ENCODE measurements at regions not wholly inside any gene's neighbourhood (a gene's known extent, or its start where the extent isn't known, plus 50 kb on each side); places are given as distances from the start of the nearest gene placed in this dataset.

DNA sequence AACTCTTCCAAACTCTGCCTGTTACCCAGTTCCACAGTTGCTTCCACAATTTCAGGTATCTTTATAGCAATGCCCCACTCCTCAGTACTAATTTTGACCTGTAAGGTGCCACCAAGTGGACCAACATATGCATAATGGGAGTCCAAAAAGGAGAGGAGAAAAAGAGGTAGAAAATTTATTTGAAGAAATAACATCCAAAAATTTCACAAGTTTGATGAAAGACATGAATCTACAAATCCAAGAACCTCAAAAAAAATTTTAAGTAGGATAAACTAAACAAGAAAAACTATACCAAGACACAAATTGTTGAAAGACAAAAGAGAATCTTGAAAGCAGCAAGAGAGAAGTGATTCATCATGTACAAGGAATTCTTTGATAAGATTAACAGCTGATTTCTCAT, 79.8 kb downstream of the BARX1 start:
- DNase-seq: no peak

DNA sequence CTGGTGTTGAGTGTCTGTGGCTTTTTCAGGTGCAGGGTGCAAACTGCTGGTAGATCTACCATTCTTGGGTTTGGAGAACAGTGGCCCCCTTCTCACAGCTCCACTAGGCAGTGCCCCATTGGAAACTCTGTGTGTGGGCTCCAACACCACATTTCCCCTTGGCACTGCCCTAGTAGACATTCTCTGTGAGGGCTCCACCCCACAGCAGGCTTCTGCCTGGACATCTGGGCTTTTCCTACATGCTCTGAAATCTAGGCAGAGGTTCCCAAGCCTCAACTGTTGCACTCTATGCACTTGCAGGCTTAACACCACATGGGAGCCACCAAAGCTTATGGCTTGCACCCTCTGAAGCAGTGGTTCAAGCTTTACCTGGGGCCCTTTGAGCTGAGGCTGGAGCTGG, 80.9 kb downstream of the BARX1 start:
- DNase-seq: no peak

DNA sequence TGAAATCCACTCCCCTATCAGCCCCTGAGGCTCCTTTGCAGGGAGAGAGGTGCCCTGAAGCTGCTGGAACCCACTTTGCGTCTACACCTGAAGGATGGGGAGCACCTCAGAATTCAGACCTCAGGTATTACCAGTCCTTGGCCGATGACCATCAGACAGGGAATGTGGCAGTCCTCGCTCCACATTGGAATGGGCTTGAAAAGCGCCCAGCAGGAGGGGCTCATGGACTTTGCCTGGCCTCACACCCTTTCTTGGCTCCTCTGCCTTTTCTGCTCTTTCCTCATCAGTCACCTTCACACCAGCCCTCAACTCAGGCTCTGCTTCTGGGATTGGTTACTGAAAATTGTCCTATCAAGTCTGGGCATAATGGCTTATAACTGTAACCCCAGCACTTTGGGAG, 83.9 kb downstream of the BARX1 start:
- no peak for DNase-seq

DNA sequence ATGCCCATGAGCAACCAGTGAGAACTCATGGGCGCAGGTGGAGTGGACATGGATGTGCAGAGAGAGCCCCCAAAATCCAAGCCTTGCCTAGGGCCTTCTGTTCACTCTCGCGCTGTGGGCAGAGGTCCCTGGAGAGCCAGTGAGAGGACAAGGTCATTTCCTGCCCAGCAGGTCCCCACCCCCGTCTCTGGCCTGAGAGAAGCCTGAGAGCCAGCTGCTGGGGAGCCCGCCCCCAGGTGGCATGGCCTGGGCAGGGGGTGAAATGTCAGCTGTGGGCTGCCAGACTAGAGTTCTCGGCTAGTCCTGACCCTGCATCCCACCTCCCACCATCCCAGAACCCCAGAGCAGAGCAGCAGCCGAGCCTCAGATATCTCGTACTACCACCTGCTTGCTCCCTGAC, 85.3 kb downstream of the BARX1 start:
- DNase-seq: no peak

DNA sequence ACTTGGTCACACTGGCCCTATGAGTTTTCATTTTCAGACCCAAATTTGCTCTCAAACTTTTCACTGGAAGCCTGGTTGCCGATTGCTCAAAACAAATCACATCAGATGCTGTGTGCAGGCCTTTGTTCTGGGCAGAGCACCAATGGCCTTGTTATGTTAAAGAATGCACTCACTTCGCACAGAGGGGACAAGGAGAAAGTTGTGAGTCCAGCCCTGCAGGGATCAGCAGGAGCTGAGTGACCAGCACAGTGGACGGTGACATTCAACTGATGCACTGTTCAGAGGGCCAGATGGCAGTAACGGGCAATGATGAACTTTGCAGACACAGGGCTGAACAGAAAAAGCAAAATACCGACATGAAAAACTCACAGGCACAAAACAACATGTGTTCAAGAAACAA, 86.1 kb downstream of the BARX1 start:
- DNase-seq: no peak

DNA sequence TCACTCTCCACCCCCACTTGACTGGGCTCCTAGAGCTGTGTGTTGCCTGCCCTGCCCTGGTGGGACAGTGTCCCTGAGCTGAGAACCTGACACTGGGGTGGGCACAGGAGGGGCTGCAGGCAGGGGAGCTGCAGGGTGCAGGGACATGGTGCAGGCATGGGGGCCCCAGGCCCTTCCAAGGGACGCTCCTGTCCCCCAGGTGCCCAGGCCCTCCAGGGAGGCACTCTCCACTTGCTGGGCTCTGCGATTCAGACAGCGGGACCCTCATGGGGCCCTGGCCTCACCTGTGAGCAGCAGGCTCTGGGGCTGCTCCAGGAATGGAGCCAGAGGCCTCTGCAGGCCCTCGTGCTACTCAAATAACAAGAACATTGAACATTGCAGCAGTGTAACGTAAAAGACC, 89.4 kb downstream of the BARX1 start:
- DNase-seq: no peak

DNA sequence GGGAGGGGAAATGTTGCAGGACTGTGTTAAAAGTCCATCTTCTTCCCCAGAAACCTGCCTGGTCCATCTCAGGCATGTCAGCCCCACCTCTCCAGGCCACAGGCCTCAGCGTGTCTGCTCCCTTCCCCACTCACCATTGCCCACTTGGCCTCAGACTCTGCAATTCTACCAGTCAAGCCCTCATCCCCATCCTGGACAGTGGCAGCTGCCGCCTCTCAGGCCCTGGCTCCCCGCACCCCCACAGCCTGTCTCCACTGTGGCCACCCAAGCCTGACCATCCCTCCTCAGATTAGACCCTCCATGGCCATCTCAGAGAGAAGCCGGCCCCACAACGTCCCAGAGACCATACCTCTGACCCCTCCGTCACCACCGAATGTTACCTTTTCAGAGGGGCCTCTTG, 89.9 kb downstream of the BARX1 start:
- no peak for DNase-seq

DNA sequence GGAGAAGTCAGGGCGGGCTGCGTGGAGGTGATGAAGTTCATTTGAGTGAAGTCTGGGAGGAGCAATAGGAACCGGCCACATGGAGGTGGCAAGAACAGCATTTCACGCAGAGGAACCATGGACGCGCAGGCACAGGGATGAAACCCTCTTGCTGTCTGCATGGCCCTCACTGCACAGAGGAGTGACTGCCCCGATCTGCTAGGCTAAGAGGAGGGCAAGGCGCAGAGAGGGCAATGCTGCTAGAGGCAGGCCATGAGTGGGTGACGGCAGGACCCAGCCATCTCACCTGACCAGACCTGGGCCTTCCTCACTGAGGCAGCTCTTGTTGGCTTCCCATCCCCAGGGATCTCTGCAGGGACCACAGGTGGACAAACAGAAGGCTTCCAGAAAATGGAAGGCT, 90.3 kb downstream of the BARX1 start:
- DNase-seq: no peak

DNA sequence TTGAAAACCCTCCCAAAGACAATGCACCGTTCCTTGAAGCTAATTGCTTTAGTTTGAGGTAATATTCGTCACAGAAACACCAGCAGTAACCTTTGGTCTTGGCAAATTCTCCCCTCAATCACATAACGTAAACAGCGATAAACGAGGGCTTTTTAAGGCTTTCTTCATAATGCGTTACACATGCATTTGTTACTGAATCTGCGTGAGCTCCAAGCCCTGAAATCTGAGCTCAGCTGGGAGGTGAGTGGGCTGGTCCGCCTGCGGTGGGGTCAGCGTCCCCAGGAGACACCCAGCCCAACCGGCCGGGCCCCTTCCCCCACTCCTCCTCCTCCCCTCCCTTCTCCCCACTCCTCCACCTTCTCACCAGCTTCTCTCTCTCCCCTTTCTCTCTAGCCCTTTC, 91.1 kb downstream of the BARX1 start:
- no peak for DNase-seq

DNA sequence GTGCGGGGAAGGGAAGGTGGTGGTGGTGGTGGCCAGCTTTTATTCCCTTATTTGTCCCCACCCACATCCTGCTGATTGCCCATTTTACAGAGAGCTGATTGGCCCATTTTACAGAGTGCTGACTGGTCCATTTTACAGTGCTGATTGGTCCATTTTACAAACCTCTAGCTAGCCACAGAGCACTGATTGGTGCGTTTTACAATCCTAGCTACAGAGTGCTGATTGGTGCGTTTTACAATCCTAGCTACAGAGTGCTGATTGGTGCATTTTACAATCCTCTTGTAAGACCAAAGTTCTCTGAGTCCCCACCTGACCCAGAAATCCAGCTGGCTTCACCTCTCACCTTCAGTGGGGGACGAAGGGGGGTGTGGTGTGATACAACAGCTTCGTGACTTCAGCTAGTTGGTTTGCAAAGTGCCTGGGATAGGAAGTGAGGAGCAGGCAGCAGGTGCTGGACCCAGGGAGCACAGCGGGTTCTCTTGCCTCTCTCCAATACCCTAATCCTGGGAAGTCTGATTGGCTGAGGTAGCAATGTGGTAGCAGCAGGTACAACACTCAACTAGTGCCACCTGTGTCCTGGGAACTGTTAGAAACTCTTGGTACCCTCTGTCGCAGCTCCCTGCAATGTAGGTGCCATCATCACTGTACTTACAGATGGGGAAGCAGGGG, 92.1 kb downstream of the BARX1 start:
- DNase-seq: no peak

DNA sequence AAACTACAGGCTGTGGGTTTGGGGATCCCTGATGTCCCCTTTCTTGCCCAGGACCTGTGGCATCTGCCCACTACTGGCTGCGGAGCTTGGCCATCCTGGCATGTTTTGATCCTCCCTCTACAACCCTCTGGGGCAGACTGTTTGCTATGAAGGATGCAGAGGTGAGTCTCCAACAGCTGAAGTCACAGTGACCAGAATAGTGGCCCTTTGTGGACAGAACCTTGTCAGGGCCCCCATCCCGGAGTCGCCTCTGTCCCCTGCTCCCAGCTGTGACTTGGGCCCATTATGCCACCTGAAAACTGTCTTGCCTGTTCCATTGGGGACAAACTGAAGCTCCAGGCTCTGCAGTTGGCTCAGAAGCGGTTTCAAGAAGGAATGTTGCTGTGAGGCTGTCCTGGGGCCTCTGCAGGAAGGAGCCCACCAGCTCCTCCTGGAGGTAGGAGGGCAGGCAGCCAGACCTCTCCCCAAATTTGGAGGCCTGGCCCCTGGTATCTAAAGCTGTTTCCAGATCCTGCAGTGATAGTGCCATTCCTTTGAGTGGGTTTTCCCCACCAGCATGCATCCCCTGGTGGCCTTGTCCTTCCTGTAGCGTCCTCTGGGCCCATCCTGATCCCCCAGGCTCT, 93.3 kb downstream of the BARX1 start:
- no peak for DNase-seq

DNA sequence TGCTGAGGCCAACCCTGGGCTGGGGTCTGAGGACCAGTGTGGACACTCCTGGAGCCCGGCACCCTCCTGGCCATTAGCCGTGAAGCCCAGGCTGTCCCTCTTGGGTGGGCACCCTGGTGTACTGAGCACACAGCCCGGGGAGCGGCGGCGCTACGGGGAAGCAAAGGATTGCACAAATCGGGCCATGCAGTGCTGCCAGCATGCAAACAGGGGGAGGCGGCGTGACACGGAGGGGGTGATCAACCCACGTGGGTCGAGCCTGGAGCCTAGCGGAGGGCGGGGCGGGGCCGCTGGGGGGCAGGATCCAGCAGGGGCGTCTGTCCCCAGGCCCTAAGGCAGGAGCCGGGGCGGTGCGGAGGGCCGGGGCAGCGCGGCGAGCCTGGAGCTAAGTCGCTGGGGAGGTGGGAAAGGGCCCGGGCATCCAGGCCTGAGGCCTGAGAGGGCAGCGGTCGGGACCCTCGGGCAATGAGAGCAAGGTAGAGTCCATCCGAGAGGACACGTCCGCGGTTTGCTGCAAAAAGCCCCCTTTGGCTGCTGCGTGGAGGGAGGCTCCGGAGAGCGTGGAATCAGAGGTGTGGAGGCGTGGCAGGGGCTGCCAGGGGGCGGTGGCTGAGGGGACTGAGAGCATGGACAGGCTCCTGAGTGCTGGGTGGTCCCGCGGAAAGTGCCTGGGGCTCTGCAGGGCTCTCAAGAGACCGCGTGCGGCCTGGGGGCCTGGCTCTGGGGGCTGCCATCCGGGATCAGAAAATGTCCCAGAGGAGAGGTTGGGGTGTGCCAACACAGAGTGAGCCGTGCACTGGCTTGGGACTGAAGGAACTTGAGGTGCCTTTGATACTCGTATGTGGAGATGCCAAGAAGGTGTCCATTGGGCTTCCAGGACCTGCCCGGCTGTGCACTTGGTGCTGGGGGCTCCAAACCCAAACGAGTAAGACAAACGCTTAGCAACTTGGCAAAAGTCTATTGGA, 94.2 kb downstream of the BARX1 start:
- no peak for DNase-seq

DNA sequence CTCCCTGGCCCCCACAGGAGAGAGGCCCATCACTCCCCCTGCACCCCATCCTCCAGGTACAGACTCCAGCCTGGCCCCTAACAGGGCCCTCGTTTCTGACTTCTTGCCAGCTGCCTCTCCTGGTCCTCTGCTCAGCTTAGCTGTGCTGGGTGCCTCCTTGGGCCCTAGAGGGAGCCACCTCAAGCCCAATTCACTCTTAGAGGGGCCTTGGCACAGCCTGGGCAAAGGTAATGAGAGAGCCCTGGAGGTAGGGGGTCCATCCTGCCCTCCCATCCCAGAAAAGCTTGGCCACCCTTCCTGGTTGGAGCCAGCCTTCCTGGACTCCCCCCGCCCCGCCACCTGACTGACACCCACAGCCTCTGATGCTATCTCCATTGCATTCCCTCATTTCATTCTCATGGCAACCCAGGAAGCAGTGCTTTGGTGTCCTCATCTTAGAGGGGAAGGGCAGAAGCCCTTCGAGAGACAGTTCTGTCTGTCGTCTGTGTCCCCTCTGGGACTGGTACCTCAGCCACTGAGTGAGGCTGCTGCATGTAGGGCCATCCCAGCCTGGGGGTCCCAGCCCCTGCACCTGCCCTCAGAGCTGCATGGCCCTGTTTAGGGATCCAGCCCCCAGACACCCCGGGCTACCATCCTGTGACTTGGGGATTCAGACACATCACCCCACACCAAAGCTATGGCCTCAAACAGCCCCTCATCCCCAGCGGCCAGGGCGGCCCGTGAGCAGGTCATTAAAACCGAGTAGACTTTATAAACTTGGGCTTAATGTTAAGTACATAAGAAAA, 95.5 kb downstream of the BARX1 start:
- no peak for DNase-seq

DNA sequence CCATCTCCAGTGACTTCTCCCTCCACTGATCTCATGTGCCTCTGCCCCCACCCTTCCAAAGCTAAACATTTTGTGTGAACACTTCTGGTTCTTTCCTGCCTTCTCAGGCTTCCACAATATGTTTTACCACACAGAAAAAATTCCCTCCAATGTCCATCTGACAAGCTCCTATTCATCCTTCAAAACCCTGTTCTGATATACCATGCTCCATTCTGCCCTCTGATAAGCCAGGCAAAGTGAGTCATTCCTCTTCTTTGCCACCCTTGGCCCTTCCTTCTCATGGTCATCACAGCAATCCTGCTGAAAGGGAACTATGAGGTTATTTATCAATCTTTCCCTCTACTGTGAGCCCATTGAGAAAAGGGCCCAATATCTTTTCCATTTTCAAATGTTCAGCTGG, 97.6 kb downstream of the BARX1 start:
- no peak for DNase-seq

DNA sequence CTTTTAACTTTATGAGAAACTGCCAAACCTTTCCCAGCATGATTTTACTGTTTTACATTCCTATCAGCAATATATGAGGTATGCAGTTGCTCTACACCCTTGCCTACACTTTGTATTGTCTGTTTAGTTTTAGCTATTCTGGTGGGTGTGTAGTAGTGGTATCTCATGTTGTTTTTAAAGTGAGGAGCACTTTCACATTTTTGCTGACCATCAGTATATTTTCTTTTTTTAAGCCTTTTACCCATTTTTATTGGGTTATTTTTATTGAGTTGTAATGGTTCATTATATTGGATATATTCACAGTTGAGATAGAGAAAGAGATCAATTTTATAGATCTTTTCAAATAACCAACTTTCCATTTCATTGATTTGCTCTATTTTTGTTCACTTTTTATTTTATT, 102.4 kb downstream of the BARX1 start:
- no peak for DNase-seq

DNA sequence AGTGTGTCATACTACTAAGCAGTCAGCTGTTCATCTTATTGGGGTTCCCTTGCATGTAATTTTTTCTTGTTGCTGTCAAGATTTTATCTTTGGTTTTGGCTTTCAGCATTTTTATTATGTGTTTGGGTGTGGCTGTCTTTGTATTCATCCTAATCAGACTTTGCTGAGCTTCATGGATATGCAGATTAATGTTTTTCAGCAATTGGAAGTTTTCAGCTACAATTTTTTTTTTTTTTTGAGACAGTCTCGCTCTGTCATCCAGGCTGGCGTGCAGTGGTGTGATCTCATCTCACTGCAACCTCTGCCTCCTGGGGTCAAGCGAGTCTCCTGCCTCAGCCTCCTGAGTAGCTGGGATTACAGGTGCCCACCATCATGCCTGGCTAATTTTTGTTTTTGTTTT, 108.8 kb downstream of the BARX1 start:
- no peak for DNase-seq

DNA sequence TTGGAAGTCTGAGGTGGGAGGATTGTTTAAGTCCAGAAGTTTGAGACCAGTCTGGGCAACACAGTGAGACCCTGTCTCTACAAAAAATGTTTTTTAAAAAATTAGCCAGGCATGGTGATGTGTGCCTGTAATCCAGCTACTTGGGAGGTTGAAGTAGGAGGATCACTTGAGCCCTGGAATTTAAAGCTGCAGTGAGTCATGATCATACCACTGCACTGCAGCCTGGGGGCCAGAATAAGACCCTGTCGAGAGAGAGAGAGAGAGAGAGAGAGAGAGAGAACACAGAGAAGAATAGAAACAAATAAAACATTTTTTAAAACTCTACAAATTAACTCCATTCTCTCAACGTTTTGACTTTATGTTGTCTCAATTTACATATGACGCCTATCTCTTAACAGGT, 111.8 kb downstream of the BARX1 start:
- no peak for DNase-seq

DNA sequence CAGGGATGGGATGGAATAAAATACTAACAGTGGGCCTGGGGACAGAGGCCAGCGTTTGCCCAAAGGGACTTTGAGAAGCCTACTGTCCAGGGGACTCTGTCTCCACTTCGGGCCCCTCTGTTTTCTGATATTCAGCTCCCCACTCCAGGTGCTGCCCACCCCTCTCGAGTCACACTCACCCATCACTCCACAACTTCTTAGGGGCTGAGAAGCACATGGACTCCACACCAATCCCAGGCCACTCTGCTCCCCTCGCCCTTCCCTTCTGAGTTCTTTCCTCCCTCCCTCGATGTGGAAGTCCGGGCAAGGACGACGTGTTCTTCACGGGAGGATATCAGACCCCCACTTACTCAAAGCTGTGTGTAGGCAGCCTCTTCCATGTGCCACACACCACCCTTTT, 124.5 kb downstream of the BARX1 start:
- no peak for DNase-seq

DNA sequence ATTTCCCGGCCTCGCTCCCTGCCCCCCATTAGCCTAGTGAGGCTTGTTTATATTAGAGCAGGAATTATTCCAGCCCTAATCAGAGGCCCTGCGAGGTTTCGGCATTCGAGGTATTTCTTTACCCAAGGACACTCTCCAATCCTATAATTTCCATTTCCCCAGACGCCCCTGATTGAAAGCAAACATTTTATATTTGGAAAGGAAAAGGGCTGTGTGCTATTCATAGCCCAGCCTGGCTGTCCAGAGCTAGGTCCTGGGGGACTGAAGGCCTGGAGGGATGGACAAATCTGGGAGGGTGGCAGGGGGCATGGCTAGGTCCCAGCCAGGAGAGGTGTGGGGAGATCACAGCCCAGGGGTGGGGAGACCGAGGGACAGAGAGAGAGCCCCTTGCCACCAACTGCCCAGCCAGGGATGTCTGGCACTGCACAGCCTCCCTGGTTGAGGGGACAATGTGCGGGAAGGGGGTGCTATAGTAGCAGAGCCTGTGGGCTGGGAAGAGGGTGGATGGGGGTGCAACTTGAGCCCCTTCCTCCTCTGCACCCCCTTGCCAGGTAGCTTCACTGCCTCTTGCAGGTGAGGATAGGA, 125.1 kb downstream of the BARX1 start:
- no peak for DNase-seq

DNA sequence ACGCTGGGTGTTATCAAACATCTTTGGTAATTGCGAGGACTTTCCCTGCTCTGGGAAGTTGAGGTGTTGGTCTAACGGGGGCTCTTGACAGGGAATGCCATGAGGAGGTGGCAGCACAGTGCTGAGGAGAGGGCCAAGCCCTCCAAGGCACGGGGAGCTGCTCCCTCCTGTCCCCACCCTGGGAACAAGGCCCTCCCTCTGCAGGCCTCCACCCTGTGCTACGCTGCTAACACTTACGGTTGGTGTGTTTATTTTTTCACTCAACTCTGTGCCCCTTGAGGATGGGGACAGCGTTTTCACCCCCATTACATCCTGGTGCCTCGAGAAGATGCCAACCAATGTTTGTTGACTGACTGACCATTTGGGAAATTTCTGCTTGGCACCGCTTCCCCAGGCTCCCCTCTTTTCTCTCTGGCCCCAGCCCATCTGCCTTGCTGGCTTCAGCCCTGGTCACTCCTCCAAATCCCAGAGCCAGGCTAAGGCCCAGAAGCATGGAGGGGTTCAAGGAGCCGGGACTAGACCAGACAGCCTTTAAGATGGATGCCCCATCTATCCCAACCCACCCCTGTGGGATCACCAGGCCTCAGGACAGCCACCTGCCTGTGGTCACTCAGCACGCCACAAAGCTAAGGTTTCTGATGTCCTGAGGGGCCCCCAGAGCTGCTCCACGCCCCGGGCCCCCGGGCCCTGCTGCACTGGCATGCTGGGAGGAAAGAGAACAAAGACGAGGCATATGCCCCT, 125.7 kb downstream of the BARX1 start:
- no peak for DNase-seq

DNA sequence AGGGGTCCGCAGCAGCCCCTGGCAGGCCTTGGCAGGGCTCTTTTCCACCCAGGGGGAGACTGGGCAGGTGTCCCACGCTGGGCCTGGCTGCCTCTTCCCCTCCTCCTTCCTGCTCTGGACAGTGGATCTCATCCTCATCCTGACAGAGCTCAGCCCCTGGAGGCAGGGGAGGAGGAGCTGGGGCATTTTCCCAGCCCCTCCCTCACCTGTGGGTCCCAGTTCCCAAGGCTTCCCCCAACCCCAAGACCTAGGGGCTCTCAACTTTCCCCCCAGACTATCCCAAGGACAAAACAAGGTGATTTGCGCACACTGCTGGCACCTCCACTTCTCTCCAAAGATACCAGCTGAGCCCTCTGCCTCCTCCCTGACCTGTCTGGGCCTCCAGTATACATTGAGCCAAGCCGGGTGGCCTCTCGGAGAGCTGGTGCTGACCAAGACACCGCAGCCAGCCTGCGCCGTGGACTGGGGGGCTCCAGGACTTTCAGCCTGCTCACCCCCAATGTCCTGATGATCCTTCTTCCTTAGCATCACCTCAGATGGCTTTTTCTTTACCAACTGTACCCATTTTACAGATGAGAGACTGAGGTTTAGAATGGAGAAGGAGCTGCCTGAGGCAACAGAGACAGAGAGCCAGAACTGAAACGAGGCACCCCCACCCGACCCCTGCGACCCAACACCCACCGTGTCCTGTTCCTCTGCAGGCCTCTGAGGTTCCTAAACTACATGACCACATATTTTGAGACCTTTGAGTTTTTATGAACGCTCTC, 126.6 kb downstream of the BARX1 start:
- no peak for DNase-seq
